Gastrocnemius medialis (tissue), 4 donors: ENCODE measurements at regions not wholly inside any gene's neighbourhood (a gene's known extent, or its start where the extent isn't known, plus 50 kb on each side); places are given as distances from the start of the nearest gene placed in this dataset.

Experiments used
- ATAC-seq, 2 donors: fragments of 150-250 bp; one replicate each; pipeline ENCODE4 v1.9.1; 2016
- DNase-seq, 2 donors: peaks; one replicate each; pipeline ENCODE4 v3.0.0-alpha.2; 2019
- H3K27ac ChIP-seq, 4 donors: fragments of 200-600 bp; sonication (generic); 1 replicate in 1 of 4; 2 replicates in 3 of 4; pipeline ENCODE4 v1.5.1; 2016 to 2018; ENCODE audit warnings: mild to moderate bottlenecking in 2 of 4, moderate library complexity in 1 of 4
- H3K27me3 ChIP-seq, 3 donors: fragments of 200-600 bp; sonication (generic) in 2 of 3; 1 replicate in 1 of 3; 2 replicates in 2 of 3; pipeline versions ENCODE4 v1.5.1 to v1.6.0; 2016 to 2019; ENCODE audit warnings: mild to moderate bottlenecking in 1 of 3, moderate library complexity in 1 of 3
- H3K36me3 ChIP-seq, 2 donors: fragments of 200-600 bp; sonication (generic) in 1 of 2; one replicate each; pipeline ENCODE4 v1.5.1; 2017 to 2018
- H3K4me1 ChIP-seq, 2 donors: fragments of 200-600 bp; sonication (generic) in 1 of 2; one replicate each; pipeline ENCODE4 v1.5.1; 2016 to 2017; ENCODE audit warnings: mild to moderate bottlenecking in 2 of 2
- H3K4me3 ChIP-seq, 4 donors: fragments of 200-600 bp; sonication (generic) in 3 of 4; 1 replicate in 1 of 4; 2 replicates in 3 of 4; pipeline ENCODE4 v1.5.1; 2016 to 2019; ENCODE audit warnings: mild to moderate bottlenecking in 2 of 4
- H3K9me3 ChIP-seq, 3 donors: fragments of 200-600 bp; sonication (generic) in 2 of 3; 1 replicate in 1 of 3; 2 replicates in 2 of 3; pipeline ENCODE4 v1.5.1; 2016 to 2019
- CTCF ChIP-seq, 5 experiments: fragments of 450-650 bp in 3 of 5; fragments of 200-600 bp in 2 of 5; sonication (generic) in 2 of 5; IDR thresholded peaks in 4 of 5; conservative IDR thresholded peaks in 1 of 5; 1 replicate in 4 of 5; 2 replicates in 1 of 5; pipeline ENCODE4 v1.5.1; 2016 to 2019; ENCODE audit warnings: antibody characterized with exemption in 5 of 5, mild to moderate bottlenecking in 3 of 5, moderate library complexity in 3 of 5
- POLR2A ChIP-seq, 2 donors: fragments of 450-650 bp; IDR thresholded peaks; one replicate each; pipeline ENCODE4 v1.6.1; 2017; ENCODE audit warnings: antibody characterized with exemption in 2 of 2, mild to moderate bottlenecking in 2 of 2, moderate library complexity in 2 of 2
- in situ Hi-C, 4 donors: fragments of 200-750 bp; cut with MboI; loops; one replicate each; pipeline versions ENCODE4 v1.15.0 to v1.8.0; 2017; ENCODE audit warnings: low sequenced_read_pairs in 4 of 4
- intact Hi-C: fragments of 100-400 bp; cut with DNase I; formaldehyde crosslinking; loops from one replicate; pipeline ENCODE4 v1.15.1; 2023; ENCODE audit warnings: low total_unique reads

GRCh38 chr15:96092186-96092585 lies 238.3 kb upstream of the NR2F2 start:
- no peak overlapping the region for H3K4me3 ChIP-seq
- TF ChIP-seq POLR2A (IDR thresholded peaks at IDR 0.05) (no peak), CTCF (IDR thresholded peaks at IDR 0.05 in 4 of 5, conservative IDR thresholded peaks at IDR 0.05 in 1 of 5) (no peak)
- ATAC-seq (no peak), DNase-seq (no peak)
- H3K4me1 ChIP-seq: no peaks in the 10 kb centered on the region
- no peaks in the 10 kb centered on the region for H3K9me3 ChIP-seq
- H3K27ac ChIP-seq: no peak overlapping the region
- intact Hi-C loops: no loop called here
- in situ Hi-C loops: no loop called here
- no peaks in the 10 kb centered on the region for H3K27me3 ChIP-seq
- no peaks in the 10 kb centered on the region for H3K36me3 ChIP-seq

- H3K4me1 ChIP-seq: no peaks in the 10 kb centered on the region
- H3K27ac ChIP-seq: no peak overlapping the region
- intact Hi-C loops: no loop called here
- in situ Hi-C loops: no loop called here
- H3K36me3 ChIP-seq: no peaks in the 10 kb centered on the region
- H3K4me3 ChIP-seq: no peak overlapping the region
- TF ChIP-seq POLR2A (IDR thresholded peaks at IDR 0.05) (no peak), CTCF (IDR thresholded peaks at IDR 0.05 in 4 of 5, conservative IDR thresholded peaks at IDR 0.05 in 1 of 5) (no peak)
- no peaks in the 10 kb centered on the region for H3K27me3 ChIP-seq
- ATAC-seq (no peak), DNase-seq (no peak)
- H3K9me3 ChIP-seq: no peaks in the 10 kb centered on the region
Observed at GRCh38 chr15:96093063-96093462, 237.4 kb upstream of the NR2F2 start.

GRCh38 chr15:96097661-96098060 lies 232.8 kb upstream of the NR2F2 start:
- no peak overlapping the region for H3K27ac ChIP-seq
- H3K4me1 ChIP-seq: no peaks in the 10 kb centered on the region
- H3K27me3 ChIP-seq: no peaks in the 10 kb centered on the region
- no peaks in the 10 kb centered on the region for H3K9me3 ChIP-seq
- DNase-seq (no peak), ATAC-seq (no peak)
- TF ChIP-seq POLR2A (IDR thresholded peaks at IDR 0.05) (no peak), CTCF (IDR thresholded peaks at IDR 0.05 in 4 of 5, conservative IDR thresholded peaks at IDR 0.05 in 1 of 5) (no peak)
- in situ Hi-C loops: no loop called here
- intact Hi-C loops: no loop called here
- no peaks in the 10 kb centered on the region for H3K36me3 ChIP-seq
- H3K4me3 ChIP-seq: no peak overlapping the region

- Histone ChIP-seq H3K27ac (no peak overlapping the region), H3K36me3 (no peaks in the 10 kb centered on the region), H3K27me3 (no peaks in the 10 kb centered on the region), H3K9me3 (no peaks in the 10 kb centered on the region), H3K4me3 (no peak overlapping the region), H3K4me1 (no peaks in the 10 kb centered on the region)
- ATAC-seq (peak in 1 of 2 donors; percentile 53), DNase-seq (no peak)
- intact Hi-C loops (no loop called here), in situ Hi-C loops (no loop called here)
- TF ChIP-seq POLR2A (IDR thresholded peaks at IDR 0.05) (no peak), CTCF (IDR thresholded peaks at IDR 0.05 in 4 of 5, conservative IDR thresholded peaks at IDR 0.05 in 1 of 5) (no peak)
Observed at GRCh38 chr15:96102631-96103030, 227.9 kb upstream of the NR2F2 start.

- no peak for TF ChIP-seq CTCF (IDR thresholded peaks at IDR 0.05 in 4 of 5, conservative IDR thresholded peaks at IDR 0.05 in 1 of 5)
- TF ChIP-seq POLR2A (IDR thresholded peaks at IDR 0.05): no peak
- no peak for DNase-seq
- intact Hi-C loops: no loop called here
- no peaks in the 10 kb centered on the region for H3K9me3 ChIP-seq
- no peak overlapping the region for H3K4me3 ChIP-seq
- in situ Hi-C loops: no loop called here
- no peaks in the 10 kb centered on the region for H3K4me1 ChIP-seq
- no peaks in the 10 kb centered on the region for H3K36me3 ChIP-seq
- H3K27me3 ChIP-seq: no peaks in the 10 kb centered on the region
- no peak for ATAC-seq
- H3K27ac ChIP-seq: no peak overlapping the region
Observed at GRCh38 chr15:96106181-96106580, 224.3 kb upstream of the NR2F2 start.
